Neural crest cell (in vitro differentiated cells): ENCODE measurements at regions not wholly inside any gene's neighbourhood (a gene's known extent, or its start where the extent isn't known, plus 50 kb on each side); places are given as distances from the start of the nearest gene placed in this dataset.

Source experiments
- DNase-seq: peaks from one replicate; pipeline ENCODE4 v3.0.0; 2021; ENCODE audit warnings: low read depth, mixed read lengths, low spot score
- H3K27ac Mint-ChIP-seq: one replicate; pipeline ENCODE4 v1.8.0; 2021; ENCODE audit warnings: mild to moderate bottlenecking, mixed read lengths; ENCODE audit not compliant: unreplicated experiment
- H3K27me3 Mint-ChIP-seq: 2 replicates; pipeline ENCODE4 v1.8.0; 2021; ENCODE audit warnings: low read depth, mild to moderate bottlenecking, mixed read lengths
- H3K36me3 Mint-ChIP-seq: 2 replicates; pipeline ENCODE4 v1.8.0; 2021; ENCODE audit warnings: low read depth, mild to moderate bottlenecking, mixed read lengths
- H3K4me1 Mint-ChIP-seq: 2 replicates; pipeline ENCODE4 v1.8.0; 2021; ENCODE audit warnings: mixed read lengths
- H3K4me3 Mint-ChIP-seq: one replicate; pipeline ENCODE4 v1.8.0; 2021; ENCODE audit warnings: mild to moderate bottlenecking, mixed read lengths
- H3K9me3 Mint-ChIP-seq: 2 replicates; pipeline ENCODE4 v1.8.0; 2021; ENCODE audit warnings: mixed read lengths
- CTCF ChIP-seq: fragments of 200-600 bp; sonication (generic); conservative IDR thresholded peaks from 2 replicates; pipeline ENCODE4 v1.5.0; 2021; ENCODE audit warnings: antibody characterized with exemption, mild to moderate bottlenecking

- no peaks in the 10 kb centered on the region for H3K36me3 Mint-ChIP-seq
- DNase-seq: no peak
- H3K27me3 Mint-ChIP-seq: no peaks in the 10 kb centered on the region
- TF ChIP-seq CTCF: no peak
- H3K27ac Mint-ChIP-seq: no peak overlapping the region
- peaks cover 13% of the 10 kb centered on the region for H3K4me1 Mint-ChIP-seq
- H3K4me3 Mint-ChIP-seq: no peak overlapping the region
- H3K9me3 Mint-ChIP-seq: no peaks in the 10 kb centered on the region
Observed at GRCh38 chrX:140355922-140356321, 148.9 kb downstream of the SOX3 start.

DNA sequence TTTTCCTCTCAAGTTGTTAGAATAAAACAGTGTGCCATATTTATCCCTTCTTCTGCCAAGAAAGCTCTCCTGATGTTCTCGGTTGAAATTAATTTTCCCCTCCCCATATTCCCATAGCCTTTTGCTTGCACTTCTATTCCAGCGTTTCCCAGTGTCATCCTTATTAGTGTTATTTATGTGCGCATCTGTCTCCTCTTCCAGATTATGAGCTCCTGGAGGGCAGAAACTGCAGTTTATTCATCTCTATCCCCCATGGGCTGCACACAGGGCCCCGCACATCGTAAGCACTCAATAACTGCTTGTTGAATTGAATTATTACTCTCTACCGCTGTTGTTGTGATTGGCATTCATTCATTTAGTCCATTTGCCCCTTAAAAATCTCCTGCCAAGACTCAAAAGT is 149.4 kb downstream of the SOX3 start:
- Mint-ChIP-seq H3K4me3 (no peak overlapping the region), H3K27me3 (no peaks in the 10 kb centered on the region), H3K9me3 (no peaks in the 10 kb centered on the region), H3K36me3 (no peaks in the 10 kb centered on the region), H3K4me1 (peaks cover 13% of the 10 kb centered on the region), H3K27ac (peak overlapping the region; percentile 40)
- DNase-seq: no peak
- no peak for TF ChIP-seq CTCF

DNA sequence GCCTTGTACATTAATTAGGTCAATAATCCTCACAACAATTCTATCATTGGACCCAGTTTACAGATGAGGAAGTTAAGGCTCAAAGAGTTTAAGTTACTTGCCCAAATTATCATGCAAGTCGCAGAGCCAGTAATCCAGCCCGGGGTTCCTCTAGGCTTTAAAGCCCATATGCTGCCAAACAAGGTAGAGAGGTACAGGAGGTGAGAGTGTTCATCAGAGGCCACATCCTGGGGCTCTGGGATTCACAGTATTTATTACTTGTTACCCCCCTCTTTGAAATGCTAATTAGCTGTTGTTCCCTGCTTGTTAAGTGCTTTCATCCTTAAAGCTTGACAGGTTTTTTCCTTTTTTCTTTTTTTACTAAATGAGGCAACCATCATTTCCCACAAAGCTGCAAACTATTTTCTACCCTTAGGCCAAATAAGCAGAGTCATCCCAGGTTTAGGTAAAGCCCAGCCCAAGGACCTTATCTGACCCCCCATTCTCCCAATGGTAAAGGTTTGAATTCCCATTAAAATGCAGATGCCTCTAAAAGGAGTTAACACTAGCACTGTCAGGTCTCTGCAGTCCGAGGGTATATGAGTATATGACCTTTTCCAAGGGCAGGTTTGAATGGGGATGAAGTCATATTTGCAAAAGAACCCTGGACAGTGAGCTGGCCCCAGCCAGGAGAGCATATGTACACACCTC is 150.3 kb downstream of the SOX3 start:
- H3K27ac Mint-ChIP-seq: no peak overlapping the region
- H3K27me3 Mint-ChIP-seq: no peaks in the 10 kb centered on the region
- H3K36me3 Mint-ChIP-seq: no peaks in the 10 kb centered on the region
- no peaks in the 10 kb centered on the region for H3K9me3 Mint-ChIP-seq
- no peak overlapping the region for H3K4me3 Mint-ChIP-seq
- DNase-seq: no peak
- no peak for TF ChIP-seq CTCF
- peaks cover 16% of the 10 kb centered on the region for H3K4me1 Mint-ChIP-seq

- Mint-ChIP-seq H3K4me1 (peaks cover 14% of the 10 kb centered on the region), H3K36me3 (no peaks in the 10 kb centered on the region), H3K27ac (no peak overlapping the region)
Observed at GRCh38 chrX:140346729-140347128, 158.1 kb downstream of the SOX3 start.

DNA sequence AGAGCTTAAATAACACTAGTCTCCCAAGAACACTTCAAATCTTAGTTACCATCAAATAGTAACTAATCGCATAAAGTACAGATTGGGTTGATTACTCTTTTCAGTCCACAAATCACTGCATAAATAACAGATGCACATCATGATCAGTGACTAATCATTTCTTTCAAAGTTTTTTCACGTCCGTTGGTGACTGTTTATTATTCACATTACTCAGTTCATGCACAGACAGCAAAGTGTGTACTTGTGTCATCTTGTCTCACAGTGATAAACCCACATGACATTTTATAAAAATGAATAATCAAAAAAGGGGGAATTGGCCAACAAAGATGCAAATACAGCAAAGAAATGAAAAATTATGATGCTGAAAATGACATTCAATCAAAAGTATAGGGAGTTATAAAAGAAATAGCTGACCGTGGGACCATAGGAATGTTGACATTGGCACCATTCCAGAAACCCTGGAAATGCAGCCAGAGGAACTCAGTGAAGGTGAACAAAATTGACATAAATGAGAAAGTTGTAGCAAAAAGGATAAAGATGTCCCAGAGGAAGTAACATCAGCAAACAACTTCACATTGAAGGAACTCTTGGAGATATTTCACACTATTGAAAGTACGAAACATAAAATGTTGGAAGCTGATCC is 161.5 kb downstream of the SOX3 start:
- no peak for DNase-seq
- no peak for TF ChIP-seq CTCF
- Mint-ChIP-seq H3K4me3 (no peak overlapping the region), H3K4me1 (peaks cover 8% of the 10 kb centered on the region), H3K36me3 (no peaks in the 10 kb centered on the region), H3K27ac (no peak overlapping the region), H3K27me3 (no peaks in the 10 kb centered on the region), H3K9me3 (peaks cover 3% of the 10 kb centered on the region)

More at GRCh38 chrX:140346729-140347128, 158.1 kb downstream of the SOX3 start:
- H3K4me3 Mint-ChIP-seq: no peak overlapping the region
- TF ChIP-seq CTCF: no peak
- no peaks in the 10 kb centered on the region for H3K27me3 Mint-ChIP-seq
- no peak for DNase-seq
- no peaks in the 10 kb centered on the region for H3K9me3 Mint-ChIP-seq
